Panc1 (cell line): ENCODE measurements at regions not wholly inside any gene's neighbourhood (a gene's known extent, or its start where the extent isn't known, plus 50 kb on each side); places are given as distances from the start of the nearest gene placed in this dataset.

Experiments used
- POLR2AphosphoS5 ChIP-seq: IDR thresholded peaks from 2 replicates; pipeline ENCODE4 v1.6.1; 2012; ENCODE audit warnings: mild to moderate bottlenecking, low read depth, low read length, moderate library complexity
- TF ChIP-seq, protein P1 (sequence below): fragments of 450-650 bp; IDR thresholded peaks from 2 replicates; pipeline ENCODE4 v1.5.1; 2017; ENCODE audit warnings: mild to moderate bottlenecking
- TF ChIP-seq, protein P2 (sequence below), 2 experiments: IDR thresholded peaks; 2 replicates each; pipeline ENCODE4 v1.6.1; 2011 to 2012; ENCODE audit warnings: low read depth in 2 of 2, control low read depth in 1 of 2, low read length in 1 of 2, mild to moderate bottlenecking in 1 of 2, moderate library complexity in 1 of 2; ENCODE audit not compliant: insufficient read depth in 1 of 2

DNA sequence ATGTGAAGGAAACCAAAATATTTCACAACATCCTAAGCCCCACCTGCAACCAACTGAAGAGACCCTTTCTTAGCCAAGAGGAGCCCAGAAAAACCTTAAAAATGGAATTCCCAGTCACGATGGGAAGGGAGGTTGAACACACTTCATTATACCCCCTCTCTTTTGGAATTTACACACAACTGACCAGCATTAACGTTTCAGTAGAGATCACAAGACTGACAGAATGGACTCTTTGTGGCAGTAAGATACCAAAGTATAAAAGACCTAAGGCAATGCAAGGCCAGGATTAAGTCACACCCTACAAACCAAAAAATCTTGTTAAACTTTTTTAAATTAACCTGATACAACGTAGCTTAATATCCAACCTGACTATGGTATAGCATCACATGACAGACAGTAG lies 190.9 kb downstream of the OTOR start:
- TF ChIP-seq, protein P1, sequence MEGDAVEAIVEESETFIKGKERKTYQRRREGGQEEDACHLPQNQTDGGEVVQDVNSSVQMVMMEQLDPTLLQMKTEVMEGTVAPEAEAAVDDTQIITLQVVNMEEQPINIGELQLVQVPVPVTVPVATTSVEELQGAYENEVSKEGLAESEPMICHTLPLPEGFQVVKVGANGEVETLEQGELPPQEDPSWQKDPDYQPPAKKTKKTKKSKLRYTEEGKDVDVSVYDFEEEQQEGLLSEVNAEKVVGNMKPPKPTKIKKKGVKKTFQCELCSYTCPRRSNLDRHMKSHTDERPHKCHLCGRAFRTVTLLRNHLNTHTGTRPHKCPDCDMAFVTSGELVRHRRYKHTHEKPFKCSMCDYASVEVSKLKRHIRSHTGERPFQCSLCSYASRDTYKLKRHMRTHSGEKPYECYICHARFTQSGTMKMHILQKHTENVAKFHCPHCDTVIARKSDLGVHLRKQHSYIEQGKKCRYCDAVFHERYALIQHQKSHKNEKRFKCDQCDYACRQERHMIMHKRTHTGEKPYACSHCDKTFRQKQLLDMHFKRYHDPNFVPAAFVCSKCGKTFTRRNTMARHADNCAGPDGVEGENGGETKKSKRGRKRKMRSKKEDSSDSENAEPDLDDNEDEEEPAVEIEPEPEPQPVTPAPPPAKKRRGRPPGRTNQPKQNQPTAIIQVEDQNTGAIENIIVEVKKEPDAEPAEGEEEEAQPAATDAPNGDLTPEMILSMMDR, result no peak
- no peak for TF ChIP-seq POLR2AphosphoS5
- TF ChIP-seq, protein P2, sequence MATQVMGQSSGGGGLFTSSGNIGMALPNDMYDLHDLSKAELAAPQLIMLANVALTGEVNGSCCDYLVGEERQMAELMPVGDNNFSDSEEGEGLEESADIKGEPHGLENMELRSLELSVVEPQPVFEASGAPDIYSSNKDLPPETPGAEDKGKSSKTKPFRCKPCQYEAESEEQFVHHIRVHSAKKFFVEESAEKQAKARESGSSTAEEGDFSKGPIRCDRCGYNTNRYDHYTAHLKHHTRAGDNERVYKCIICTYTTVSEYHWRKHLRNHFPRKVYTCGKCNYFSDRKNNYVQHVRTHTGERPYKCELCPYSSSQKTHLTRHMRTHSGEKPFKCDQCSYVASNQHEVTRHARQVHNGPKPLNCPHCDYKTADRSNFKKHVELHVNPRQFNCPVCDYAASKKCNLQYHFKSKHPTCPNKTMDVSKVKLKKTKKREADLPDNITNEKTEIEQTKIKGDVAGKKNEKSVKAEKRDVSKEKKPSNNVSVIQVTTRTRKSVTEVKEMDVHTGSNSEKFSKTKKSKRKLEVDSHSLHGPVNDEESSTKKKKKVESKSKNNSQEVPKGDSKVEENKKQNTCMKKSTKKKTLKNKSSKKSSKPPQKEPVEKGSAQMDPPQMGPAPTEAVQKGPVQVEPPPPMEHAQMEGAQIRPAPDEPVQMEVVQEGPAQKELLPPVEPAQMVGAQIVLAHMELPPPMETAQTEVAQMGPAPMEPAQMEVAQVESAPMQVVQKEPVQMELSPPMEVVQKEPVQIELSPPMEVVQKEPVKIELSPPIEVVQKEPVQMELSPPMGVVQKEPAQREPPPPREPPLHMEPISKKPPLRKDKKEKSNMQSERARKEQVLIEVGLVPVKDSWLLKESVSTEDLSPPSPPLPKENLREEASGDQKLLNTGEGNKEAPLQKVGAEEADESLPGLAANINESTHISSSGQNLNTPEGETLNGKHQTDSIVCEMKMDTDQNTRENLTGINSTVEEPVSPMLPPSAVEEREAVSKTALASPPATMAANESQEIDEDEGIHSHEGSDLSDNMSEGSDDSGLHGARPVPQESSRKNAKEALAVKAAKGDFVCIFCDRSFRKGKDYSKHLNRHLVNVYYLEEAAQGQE (IDR thresholded peaks at IDR 0.05; ENCODE audit: insufficient read depth in 1 of 2, low read depth in 2 of 2, low read length in 1 of 2), result no peak
